GM12891 (cell line): ENCODE measurements at regions not wholly inside any gene's neighbourhood (a gene's known extent, or its start where the extent isn't known, plus 50 kb on each side); places are given as distances from the start of the nearest gene placed in this dataset.

ENCODE experiments used
- PAX5 ChIP-seq: IDR thresholded peaks from 2 replicates; pipeline ENCODE4 v1.6.1; 2011; ENCODE audit warnings: low read length, moderate library complexity, mild to moderate bottlenecking; ENCODE audit not compliant: insufficient read depth, severe bottlenecking
- POLR2A ChIP-seq: IDR thresholded peaks from 2 replicates; pipeline ENCODE4 v1.6.1; 2011; ENCODE audit warnings: low read depth, low read length, control low read depth
- POLR2AphosphoS5 ChIP-seq: IDR thresholded peaks from 2 replicates; pipeline ENCODE4 v1.6.1; 2011; ENCODE audit warnings: low read depth, low read length, control low read depth
- POU2F2 ChIP-seq: IDR thresholded peaks from 2 replicates; pipeline ENCODE4 v1.6.1; 2011; ENCODE audit warnings: low read depth, mild to moderate bottlenecking, control low read depth, low read length, moderate library complexity
- SPI1 ChIP-seq: IDR thresholded peaks from 2 replicates; pipeline ENCODE4 v1.6.1; 2011; ENCODE audit warnings: low read depth, low read length, control low read depth
- TAF1 ChIP-seq: IDR thresholded peaks from 2 replicates; pipeline ENCODE4 v1.6.1; 2011; ENCODE audit warnings: low read depth, low read length, control low read depth

- TF ChIP-seq POLR2A (no peak), SPI1 (no peak), POLR2AphosphoS5 (no peak), TAF1 (no peak), PAX5 (no peak), POU2F2 (no peak)
These were observed 472.8 kb downstream of the EIPR1 start for GRCh38 chr2:2904721-2905350.
